NT2/D1 (cell line): ENCODE measurements at regions not wholly inside any gene's neighbourhood (a gene's known extent, or its start where the extent isn't known, plus 50 kb on each side); places are given as distances from the start of the nearest gene placed in this dataset.

Source experiments
- SUZ12 ChIP-seq: IDR thresholded peaks from 2 replicates; pipeline ENCODE4 v1.6.1; 2011; ENCODE audit not compliant: insufficient read length, insufficient read depth; ENCODE audit errors: extremely low read depth
- YY1 ChIP-seq: IDR thresholded peaks from 2 replicates; pipeline ENCODE4 v1.6.1; 2011; ENCODE audit not compliant: insufficient read length, insufficient read depth
- ZNF274 ChIP-seq: IDR thresholded peaks from 2 replicates; pipeline ENCODE4 v1.6.1; 2011; ENCODE audit warnings: mild to moderate bottlenecking, low read depth, low read length

- TF ChIP-seq SUZ12 (no peak), ZNF274 (no peak), YY1 (no peak)
Measured at GRCh38 chr5:167780177-167780576, 511.3 kb upstream of the WWC1 start.
